ENCODE measurements at regions not wholly inside any gene's neighbourhood (a gene's known extent, or its start where the extent isn't known, plus 50 kb on each side); places are given as distances from the start of the nearest gene placed in this dataset.

DNA sequence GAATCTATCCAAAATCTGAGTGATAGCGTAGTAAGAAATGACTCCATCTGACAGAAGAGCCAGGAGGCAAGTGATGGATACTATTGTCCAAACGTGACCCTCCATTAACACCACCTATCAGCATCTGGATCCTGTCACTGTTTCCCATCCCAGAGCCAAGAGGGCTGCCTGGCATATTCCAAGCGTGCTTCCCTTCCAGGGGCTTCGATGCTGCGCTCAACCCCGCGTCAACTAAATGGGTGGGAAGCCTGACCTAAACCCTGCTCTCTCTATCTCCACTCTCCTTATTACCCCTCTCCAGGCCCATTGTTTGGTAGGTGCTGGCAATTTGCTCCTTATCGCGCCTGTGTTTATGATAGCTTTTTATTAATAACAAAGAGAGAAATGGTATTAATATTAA, 83.2 kb downstream of the NR2F2 start:
- peaks cover 65% of the 10 kb centered on the region for H3K27me3 ChIP-seq (ENCODE audit: control insufficient read depth, insufficient read depth, low read length)
- no peak overlapping the region for H3K4me3 ChIP-seq (replicated peaks in 1 of 4; ENCODE audit: control extremely low read depth in 1 of 4, insufficient read depth in 1 of 4, low read depth in 3 of 4, low read length in 4 of 4)
- H3K4me1 ChIP-seq (ENCODE audit: control insufficient read depth, extremely low read depth, insufficient read depth, low read length) = no peaks in the 10 kb centered on the region
- no peak for DNase-seq (ENCODE audit: low read depth in 2 of 2)
- H3K9ac ChIP-seq (ENCODE audit: insufficient read depth, low read length) = no peak overlapping the region
- H3K4me2 ChIP-seq (ENCODE audit: extremely low read depth, insufficient read depth, low read length) = no peak overlapping the region
- no peaks in the 10 kb centered on the region for H3K79me2 ChIP-seq (ENCODE audit: control insufficient read depth, insufficient read depth, low read length)
- no peaks in the 10 kb centered on the region for H3K36me3 ChIP-seq (ENCODE audit: control insufficient read depth, insufficient read depth, low read length)
- no peak overlapping the region for H3K27ac ChIP-seq (ENCODE audit: insufficient read depth, low read length)
- no peak overlapping the region for H2AFZ ChIP-seq (ENCODE audit: low read length)
- TF ChIP-seq EZH2 (IDR thresholded peaks at IDR 0.05; ENCODE audit: low read length, missing control alignments) = no peak
- TF ChIP-seq, protein P1, sequence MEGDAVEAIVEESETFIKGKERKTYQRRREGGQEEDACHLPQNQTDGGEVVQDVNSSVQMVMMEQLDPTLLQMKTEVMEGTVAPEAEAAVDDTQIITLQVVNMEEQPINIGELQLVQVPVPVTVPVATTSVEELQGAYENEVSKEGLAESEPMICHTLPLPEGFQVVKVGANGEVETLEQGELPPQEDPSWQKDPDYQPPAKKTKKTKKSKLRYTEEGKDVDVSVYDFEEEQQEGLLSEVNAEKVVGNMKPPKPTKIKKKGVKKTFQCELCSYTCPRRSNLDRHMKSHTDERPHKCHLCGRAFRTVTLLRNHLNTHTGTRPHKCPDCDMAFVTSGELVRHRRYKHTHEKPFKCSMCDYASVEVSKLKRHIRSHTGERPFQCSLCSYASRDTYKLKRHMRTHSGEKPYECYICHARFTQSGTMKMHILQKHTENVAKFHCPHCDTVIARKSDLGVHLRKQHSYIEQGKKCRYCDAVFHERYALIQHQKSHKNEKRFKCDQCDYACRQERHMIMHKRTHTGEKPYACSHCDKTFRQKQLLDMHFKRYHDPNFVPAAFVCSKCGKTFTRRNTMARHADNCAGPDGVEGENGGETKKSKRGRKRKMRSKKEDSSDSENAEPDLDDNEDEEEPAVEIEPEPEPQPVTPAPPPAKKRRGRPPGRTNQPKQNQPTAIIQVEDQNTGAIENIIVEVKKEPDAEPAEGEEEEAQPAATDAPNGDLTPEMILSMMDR (conservative IDR thresholded peaks at IDR 0.05 in 1 of 2, IDR thresholded peaks at IDR 0.05 in 1 of 2; ENCODE audit: low read depth in 1 of 2, low read length in 2 of 2) = no peak
- H3K9me3 ChIP-seq (ENCODE audit: control insufficient read depth, insufficient read depth, low read depth, low read length) = no peaks in the 10 kb centered on the region
- no peaks in the 10 kb centered on the region for H4K20me1 ChIP-seq (ENCODE audit: control insufficient read depth, extremely low read depth, insufficient read depth, low read length)

DNA sequence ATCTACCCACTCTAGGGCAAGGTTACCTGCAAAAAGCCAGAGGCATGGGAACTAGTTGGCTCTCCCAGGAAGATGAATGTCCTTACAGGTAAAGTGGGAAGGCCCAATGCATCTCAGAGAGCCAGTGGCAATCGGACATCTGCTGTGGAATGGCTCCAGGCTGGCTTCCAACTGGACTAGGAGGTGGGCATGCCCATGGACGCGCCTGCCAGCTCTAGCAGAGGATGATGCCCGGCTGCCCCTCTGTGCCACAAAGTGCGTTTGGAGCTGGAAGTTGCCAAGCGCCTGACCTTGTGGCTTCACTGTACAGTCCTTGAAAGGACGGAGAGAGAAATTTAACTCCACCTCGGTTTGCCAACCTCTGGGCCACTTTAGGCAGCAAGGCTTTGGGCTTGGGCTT, 84.4 kb downstream of the NR2F2 start:
- H2AFZ ChIP-seq (ENCODE audit: low read length) = no peak overlapping the region

DNA sequence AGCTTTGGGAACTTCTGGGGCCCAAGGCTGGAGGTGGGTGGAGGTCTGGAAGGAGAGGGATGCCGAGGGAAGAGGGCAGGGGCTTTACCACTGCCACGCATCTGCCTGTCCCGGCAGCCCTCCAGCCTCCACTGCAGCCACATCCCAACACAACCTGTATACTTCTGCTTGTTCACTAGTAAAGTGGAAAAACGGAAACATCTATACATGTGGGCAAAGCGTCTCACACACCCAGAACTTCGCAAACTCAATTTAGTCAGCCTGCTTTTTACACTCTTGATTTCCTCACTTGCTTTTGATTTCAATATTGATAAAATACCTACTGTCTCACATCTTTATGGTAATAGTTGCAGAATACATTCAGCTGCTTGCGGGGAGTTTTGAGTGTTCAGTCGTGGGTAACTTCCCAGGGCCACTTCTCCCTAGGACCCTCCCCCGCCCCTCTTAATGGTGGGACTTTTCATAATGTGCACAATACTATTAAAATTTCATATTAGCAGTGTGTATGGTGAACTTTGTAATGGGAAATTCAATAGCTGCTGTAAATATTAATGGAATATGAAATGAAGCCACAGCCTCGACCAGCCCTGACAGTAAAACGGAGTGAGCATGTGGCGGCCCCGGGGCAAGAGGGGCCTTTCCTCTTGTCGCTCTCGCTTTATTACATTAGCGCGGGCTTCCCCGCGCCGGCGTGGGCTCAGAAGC, 85.2 kb downstream of the NR2F2 start:
- DNase-seq (ENCODE audit: low read depth in 2 of 2) = no peak
- no peak overlapping the region for H3K4me3 ChIP-seq (replicated peaks in 1 of 4; ENCODE audit: control extremely low read depth in 1 of 4, insufficient read depth in 1 of 4, low read depth in 3 of 4, low read length in 4 of 4)
- no peaks in the 10 kb centered on the region for H3K4me1 ChIP-seq (ENCODE audit: control insufficient read depth, extremely low read depth, insufficient read depth, low read length)
- H3K9me3 ChIP-seq (ENCODE audit: control insufficient read depth, insufficient read depth, low read depth, low read length) = no peaks in the 10 kb centered on the region
- H3K27ac ChIP-seq (ENCODE audit: insufficient read depth, low read length) = no peak overlapping the region
- H4K20me1 ChIP-seq (ENCODE audit: control insufficient read depth, extremely low read depth, insufficient read depth, low read length) = no peaks in the 10 kb centered on the region
- H3K79me2 ChIP-seq (ENCODE audit: control insufficient read depth, insufficient read depth, low read length) = no peaks in the 10 kb centered on the region
- H3K9ac ChIP-seq (ENCODE audit: insufficient read depth, low read length) = no peak overlapping the region
- no peak overlapping the region for H3K4me2 ChIP-seq (ENCODE audit: extremely low read depth, insufficient read depth, low read length)
- H2AFZ ChIP-seq (ENCODE audit: low read length) = no peak overlapping the region
- H3K27me3 ChIP-seq (ENCODE audit: control insufficient read depth, insufficient read depth, low read length) = peaks cover 47% of the 10 kb centered on the region
- TF ChIP-seq, protein P1 (conservative IDR thresholded peaks at IDR 0.05 in 1 of 2, IDR thresholded peaks at IDR 0.05 in 1 of 2; ENCODE audit: low read depth in 1 of 2, low read length in 2 of 2) = no peak
- no peak for TF ChIP-seq EZH2 (IDR thresholded peaks at IDR 0.05; ENCODE audit: low read length, missing control alignments)
- H3K36me3 ChIP-seq (ENCODE audit: control insufficient read depth, insufficient read depth, low read length) = no peaks in the 10 kb centered on the region

More for the DNA sequence above, 84.4 kb downstream of the NR2F2 start:
- no peak overlapping the region for H3K4me3 ChIP-seq (replicated peaks in 1 of 4; ENCODE audit: control extremely low read depth in 1 of 4, insufficient read depth in 1 of 4, low read depth in 3 of 4, low read length in 4 of 4)
- no peaks in the 10 kb centered on the region for H3K9me3 ChIP-seq (ENCODE audit: control insufficient read depth, insufficient read depth, low read depth, low read length)
- no peak overlapping the region for H3K27ac ChIP-seq (ENCODE audit: insufficient read depth, low read length)
- no peak for TF ChIP-seq EZH2 (IDR thresholded peaks at IDR 0.05; ENCODE audit: low read length, missing control alignments)
- TF ChIP-seq, protein P1 (conservative IDR thresholded peaks at IDR 0.05 in 1 of 2, IDR thresholded peaks at IDR 0.05 in 1 of 2; ENCODE audit: low read depth in 1 of 2, low read length in 2 of 2) = no peak
- no peak overlapping the region for H3K4me2 ChIP-seq (ENCODE audit: extremely low read depth, insufficient read depth, low read length)
- H3K79me2 ChIP-seq (ENCODE audit: control insufficient read depth, insufficient read depth, low read length) = no peaks in the 10 kb centered on the region
- H3K4me1 ChIP-seq (ENCODE audit: control insufficient read depth, extremely low read depth, insufficient read depth, low read length) = no peaks in the 10 kb centered on the region
- H3K9ac ChIP-seq (ENCODE audit: insufficient read depth, low read length) = no peak overlapping the region
- peaks cover 54% of the 10 kb centered on the region for H3K27me3 ChIP-seq (ENCODE audit: control insufficient read depth, insufficient read depth, low read length)
- no peaks in the 10 kb centered on the region for H3K36me3 ChIP-seq (ENCODE audit: control insufficient read depth, insufficient read depth, low read length)
- H4K20me1 ChIP-seq (ENCODE audit: control insufficient read depth, extremely low read depth, insufficient read depth, low read length) = no peaks in the 10 kb centered on the region
- DNase-seq (ENCODE audit: low read depth in 2 of 2) = no peak

Data from fibroblast of lung (primary cell).